Colonic mucosa (tissue), 4 donors: ENCODE measurements at regions not wholly inside any gene's neighbourhood (a gene's known extent, or its start where the extent isn't known, plus 50 kb on each side); places are given as distances from the start of the nearest gene placed in this dataset.

ENCODE experiments used
- DNase-seq: peaks from one replicate; pipeline ENCODE4 v3.0.0-alpha.2; 2020
- H3K27ac ChIP-seq: fragments of 200-600 bp; one replicate; pipeline ENCODE4 v1.8.0; 2021
- H3K27me3 ChIP-seq: fragments of 200-600 bp; one replicate; pipeline ENCODE4 v1.8.0; 2021
- H3K36me3 ChIP-seq: fragments of 200-600 bp; one replicate; pipeline ENCODE4 v1.8.0; 2021
- H3K4me1 ChIP-seq: fragments of 200-600 bp; one replicate; pipeline ENCODE4 v1.8.0; 2021; ENCODE audit warnings: mild to moderate bottlenecking
- H3K4me3 ChIP-seq: fragments of 200-600 bp; one replicate; pipeline ENCODE4 v1.8.0; 2021
- H3K9ac ChIP-seq, 2 donors: one replicate each; pipeline ENCODE4 v1.7.0; 2013; ENCODE audit warnings: control low read depth in 2 of 2, low read depth in 2 of 2, low read length in 2 of 2
- H3K9me3 ChIP-seq: fragments of 200-600 bp; one replicate; pipeline ENCODE4 v1.8.0; 2021
- CTCF ChIP-seq: fragments of 200-600 bp; IDR thresholded peaks from one replicate; pipeline ENCODE4 v1.8.0; 2022; ENCODE audit warnings: antibody characterized with exemption, mild to moderate bottlenecking
- intact Hi-C: fragments of 100-400 bp; cut with DNase I; formaldehyde crosslinking; loops from one replicate; pipeline ENCODE4 v1.14.1; 2022
- donor health status: healthy.
- donor health status: DM: no; HTN: no; CAD: no.
- donor health status: DM: no; HTN: no; CAD: no.

GRCh38 chr17:55661256-55661758 is 61.4 kb downstream of the TMEM100 start:
- intact Hi-C loops, result no loop called here
- TF ChIP-seq CTCF, result no peak

GRCh38 chr17:55660178-55660886 is 62.3 kb downstream of the TMEM100 start:
- no peaks in the 10 kb centered on the region for H3K9me3 ChIP-seq
- no peak overlapping the region for H3K27ac ChIP-seq
- no peak for TF ChIP-seq CTCF
- intact Hi-C loops, result no loop called here
- no peaks in the 10 kb centered on the region for H3K27me3 ChIP-seq
- no peak for DNase-seq
- H3K4me3 ChIP-seq, result no peak overlapping the region
- H3K4me1 ChIP-seq, result no peaks in the 10 kb centered on the region
- H3K9ac ChIP-seq, result no peak overlapping the region
- no peaks in the 10 kb centered on the region for H3K36me3 ChIP-seq

More at GRCh38 chr17:55661256-55661758, 61.4 kb downstream of the TMEM100 start:
- H3K4me1 ChIP-seq, result no peaks in the 10 kb centered on the region
- no peak for DNase-seq
- no peak overlapping the region for H3K27ac ChIP-seq
- H3K4me3 ChIP-seq, result no peak overlapping the region
- H3K27me3 ChIP-seq, result no peaks in the 10 kb centered on the region
- H3K9me3 ChIP-seq, result no peaks in the 10 kb centered on the region
- no peak overlapping the region for H3K9ac ChIP-seq
- no peaks in the 10 kb centered on the region for H3K36me3 ChIP-seq

GRCh38 chr17:55659661-55660060 is 63.0 kb downstream of the TMEM100 start:
- intact Hi-C loops, result no loop called here
- H3K4me1 ChIP-seq, result no peaks in the 10 kb centered on the region
- H3K9me3 ChIP-seq, result no peaks in the 10 kb centered on the region
- no peak for TF ChIP-seq CTCF
- H3K4me3 ChIP-seq, result no peak overlapping the region
- H3K36me3 ChIP-seq, result no peaks in the 10 kb centered on the region
- H3K27me3 ChIP-seq, result no peaks in the 10 kb centered on the region
- DNase-seq, result no peak
- H3K27ac ChIP-seq, result no peak overlapping the region
- no peak overlapping the region for H3K9ac ChIP-seq

- no peak overlapping the region for H3K9ac ChIP-seq
- no peaks in the 10 kb centered on the region for H3K4me1 ChIP-seq
- no peaks in the 10 kb centered on the region for H3K9me3 ChIP-seq
- no peak overlapping the region for H3K27ac ChIP-seq
- H3K4me3 ChIP-seq, result no peak overlapping the region
- TF ChIP-seq CTCF, result no peak
- intact Hi-C loops, result no loop called here
- H3K36me3 ChIP-seq, result no peaks in the 10 kb centered on the region
- H3K27me3 ChIP-seq, result no peaks in the 10 kb centered on the region
- DNase-seq, result no peak
Measured at GRCh38 chr17:55655777-55656176, 66.9 kb downstream of the TMEM100 start.

GRCh38 chr17:55654821-55655220 is 67.8 kb downstream of the TMEM100 start:
- intact Hi-C loops, result no loop called here
- no peaks in the 10 kb centered on the region for H3K4me1 ChIP-seq
- H3K4me3 ChIP-seq, result no peak overlapping the region
- no peak overlapping the region for H3K27ac ChIP-seq
- no peaks in the 10 kb centered on the region for H3K36me3 ChIP-seq
- H3K9ac ChIP-seq, result no peak overlapping the region
- no peaks in the 10 kb centered on the region for H3K9me3 ChIP-seq
- H3K27me3 ChIP-seq, result no peaks in the 10 kb centered on the region
- no peak for TF ChIP-seq CTCF
- DNase-seq, result no peak
